Osteocyte (in vitro differentiated cells): ENCODE measurements at regions not wholly inside any gene's neighbourhood (a gene's known extent, or its start where the extent isn't known, plus 50 kb on each side); places are given as distances from the start of the nearest gene placed in this dataset.
A peak's percentile ranks its signal among the peaks of the same experiment; 100 is the strongest.
"Not testable (repeated sequence)": the region's sequence is repeated elsewhere in the genome, so short reads cannot be mapped to it uniquely, and the experiment has no call there.

Experiments
- DNase-seq: peaks from one replicate; pipeline ENCODE4 v3.0.0; 2021; ENCODE audit warnings: mixed read lengths; ENCODE audit not compliant: unreplicated experiment; ENCODE audit errors: extremely low spot score
- H3K27ac Mint-ChIP-seq: one replicate; pipeline ENCODE4 v1.8.0; 2021; ENCODE audit warnings: mild to moderate bottlenecking, mixed read lengths; ENCODE audit not compliant: unreplicated experiment
- H3K27me3 Mint-ChIP-seq: one replicate; pipeline ENCODE4 v1.8.0; 2021; ENCODE audit warnings: mixed read lengths; ENCODE audit not compliant: unreplicated experiment
- H3K36me3 Mint-ChIP-seq: one replicate; pipeline ENCODE4 v1.8.0; 2021; ENCODE audit warnings: mixed read lengths; ENCODE audit not compliant: unreplicated experiment
- H3K4me1 Mint-ChIP-seq: one replicate; pipeline ENCODE4 v1.8.0; 2021; ENCODE audit warnings: mixed read lengths; ENCODE audit not compliant: unreplicated experiment
- H3K4me3 Mint-ChIP-seq: one replicate; pipeline ENCODE4 v1.8.0; 2021; ENCODE audit warnings: mild to moderate bottlenecking, moderate library complexity, mixed read lengths; ENCODE audit not compliant: unreplicated experiment
- H3K9me3 Mint-ChIP-seq: one replicate; pipeline ENCODE4 v1.8.0; 2021; ENCODE audit warnings: mixed read lengths; ENCODE audit not compliant: unreplicated experiment
- TF ChIP-seq, protein P1 (sequence below): fragments of 200-600 bp; sonication (generic); IDR thresholded peaks from 2 replicates; pipeline ENCODE4 v1.5.0; 2021; ENCODE audit warnings: antibody characterized with exemption, mild to moderate bottlenecking, moderate library complexity

DNA sequence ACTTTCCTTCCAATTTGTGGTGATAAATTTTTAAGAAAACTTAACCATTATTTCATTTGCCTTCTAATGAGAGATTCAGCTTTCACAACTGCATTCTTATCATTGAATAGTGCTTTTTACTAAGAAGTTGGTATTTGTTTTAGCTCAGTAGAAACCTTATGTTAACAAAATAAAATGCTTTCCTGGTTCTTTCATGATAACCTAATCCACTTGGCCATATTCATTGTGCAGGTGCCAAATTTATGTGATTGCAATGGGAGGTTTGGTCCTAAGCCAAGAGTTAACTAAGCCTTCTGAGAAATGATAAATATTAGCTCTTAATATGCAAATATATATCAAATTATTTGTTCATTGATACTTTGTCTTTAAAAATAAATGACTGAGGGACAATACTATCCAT, 141.1 kb upstream of the TLE4 start:
- H3K27ac Mint-ChIP-seq, result no peak overlapping the region
- DNase-seq, result no peak
- H3K4me3 Mint-ChIP-seq, result no peak overlapping the region
- H3K4me1 Mint-ChIP-seq, result peaks cover 11% of the 10 kb centered on the region
- peaks cover 4% of the 10 kb centered on the region for H3K36me3 Mint-ChIP-seq
- H3K27me3 Mint-ChIP-seq, result no peaks in the 10 kb centered on the region
- H3K9me3 Mint-ChIP-seq, result peaks cover 9% of the 10 kb centered on the region
- TF ChIP-seq, protein P1, sequence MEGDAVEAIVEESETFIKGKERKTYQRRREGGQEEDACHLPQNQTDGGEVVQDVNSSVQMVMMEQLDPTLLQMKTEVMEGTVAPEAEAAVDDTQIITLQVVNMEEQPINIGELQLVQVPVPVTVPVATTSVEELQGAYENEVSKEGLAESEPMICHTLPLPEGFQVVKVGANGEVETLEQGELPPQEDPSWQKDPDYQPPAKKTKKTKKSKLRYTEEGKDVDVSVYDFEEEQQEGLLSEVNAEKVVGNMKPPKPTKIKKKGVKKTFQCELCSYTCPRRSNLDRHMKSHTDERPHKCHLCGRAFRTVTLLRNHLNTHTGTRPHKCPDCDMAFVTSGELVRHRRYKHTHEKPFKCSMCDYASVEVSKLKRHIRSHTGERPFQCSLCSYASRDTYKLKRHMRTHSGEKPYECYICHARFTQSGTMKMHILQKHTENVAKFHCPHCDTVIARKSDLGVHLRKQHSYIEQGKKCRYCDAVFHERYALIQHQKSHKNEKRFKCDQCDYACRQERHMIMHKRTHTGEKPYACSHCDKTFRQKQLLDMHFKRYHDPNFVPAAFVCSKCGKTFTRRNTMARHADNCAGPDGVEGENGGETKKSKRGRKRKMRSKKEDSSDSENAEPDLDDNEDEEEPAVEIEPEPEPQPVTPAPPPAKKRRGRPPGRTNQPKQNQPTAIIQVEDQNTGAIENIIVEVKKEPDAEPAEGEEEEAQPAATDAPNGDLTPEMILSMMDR, result no peak

DNA sequence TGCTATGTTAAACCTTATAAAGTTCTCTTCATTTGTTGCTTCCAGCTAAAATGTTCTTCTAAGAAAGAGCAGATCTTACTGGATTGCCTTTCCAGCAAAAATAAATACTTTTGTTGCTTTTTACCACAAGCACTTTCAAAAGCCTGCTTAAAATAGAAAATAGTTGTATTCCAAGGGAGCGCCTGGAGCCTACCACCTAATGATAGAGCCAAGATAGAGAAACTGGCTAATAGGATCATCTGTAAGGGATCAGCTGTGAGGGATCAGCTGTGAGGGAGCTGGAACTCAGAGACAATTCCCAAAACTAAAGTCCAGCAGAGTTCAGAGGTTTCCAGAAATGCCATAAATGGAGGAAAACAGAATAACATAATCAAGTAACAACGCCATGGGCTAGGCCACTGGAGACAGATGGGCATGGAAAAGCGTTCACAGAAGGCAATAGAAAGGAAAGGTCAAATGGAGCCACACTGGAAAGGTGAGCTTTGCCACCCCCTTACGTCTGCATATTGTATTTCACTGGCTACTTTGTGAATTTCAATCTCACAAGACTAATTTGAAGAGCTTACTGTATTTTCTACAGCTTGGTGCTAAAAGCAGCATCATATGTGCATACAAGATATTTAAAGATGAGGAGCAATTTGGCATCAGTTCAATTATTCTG, 140.6 kb upstream of the TLE4 start:
- H3K4me1 Mint-ChIP-seq, result peaks cover 11% of the 10 kb centered on the region
- DNase-seq, result no peak
- H3K27ac Mint-ChIP-seq, result no peak overlapping the region
- H3K27me3 Mint-ChIP-seq, result no peaks in the 10 kb centered on the region
- H3K36me3 Mint-ChIP-seq, result peaks cover under 1% of the 10 kb centered on the region
- no peak overlapping the region for H3K4me3 Mint-ChIP-seq
- TF ChIP-seq, protein P1, result no peak
- H3K9me3 Mint-ChIP-seq, result peaks cover 4% of the 10 kb centered on the region

DNA sequence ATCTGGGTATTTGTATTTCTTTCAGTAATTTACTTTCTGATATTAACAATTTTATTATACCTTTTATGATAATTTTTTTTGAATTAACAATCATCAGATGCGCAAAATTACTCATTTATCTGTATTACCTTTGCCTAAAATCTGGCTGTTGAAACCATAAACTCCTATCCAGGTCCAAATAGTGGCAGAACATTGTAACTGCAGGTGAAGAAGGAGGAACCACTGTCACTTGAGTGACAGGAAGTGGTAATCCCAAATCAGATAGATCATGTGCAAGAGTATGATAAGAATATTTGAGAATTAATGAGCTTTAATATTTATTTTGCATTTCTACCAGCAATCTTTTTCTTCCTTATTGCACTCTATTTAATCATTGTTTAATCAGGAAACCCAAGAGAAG, 139.3 kb upstream of the TLE4 start:
- DNase-seq, result no peak
- Mint-ChIP-seq H3K27ac (no peak overlapping the region), H3K4me3 (no peak overlapping the region), H3K27me3 (no peaks in the 10 kb centered on the region), H3K36me3 (no peaks in the 10 kb centered on the region), H3K9me3 (no peaks in the 10 kb centered on the region), H3K4me1 (peaks cover 11% of the 10 kb centered on the region)
- TF ChIP-seq, protein P1, result no peak

DNA sequence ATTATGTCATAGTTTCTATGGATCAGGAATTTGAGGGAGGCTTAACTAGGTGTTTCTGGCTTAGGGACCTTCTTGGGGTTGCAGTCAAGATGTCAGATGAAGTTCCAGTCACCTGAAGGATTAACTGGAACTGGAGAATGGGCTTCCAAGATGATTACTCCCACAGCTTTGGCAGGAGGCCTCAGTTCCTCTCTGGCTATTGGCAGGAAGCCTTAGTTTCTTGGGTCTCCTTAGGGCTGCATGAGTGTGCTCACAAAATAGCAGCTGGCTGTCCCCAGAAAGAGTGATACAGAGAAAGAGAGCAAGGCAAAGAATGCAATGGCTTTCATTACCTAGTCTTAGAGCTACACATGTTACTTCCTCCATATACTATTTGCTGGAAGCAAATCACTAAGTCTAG, 138.1 kb upstream of the TLE4 start:
- H3K4me1 Mint-ChIP-seq, result peaks cover 8% of the 10 kb centered on the region
- H3K27me3 Mint-ChIP-seq, result no peaks in the 10 kb centered on the region
- no peaks in the 10 kb centered on the region for H3K9me3 Mint-ChIP-seq
- TF ChIP-seq, protein P1, result no peak
- DNase-seq, result no peak
- no peak overlapping the region for H3K27ac Mint-ChIP-seq
- H3K4me3 Mint-ChIP-seq, result no peak overlapping the region
- H3K36me3 Mint-ChIP-seq, result no peaks in the 10 kb centered on the region

DNA sequence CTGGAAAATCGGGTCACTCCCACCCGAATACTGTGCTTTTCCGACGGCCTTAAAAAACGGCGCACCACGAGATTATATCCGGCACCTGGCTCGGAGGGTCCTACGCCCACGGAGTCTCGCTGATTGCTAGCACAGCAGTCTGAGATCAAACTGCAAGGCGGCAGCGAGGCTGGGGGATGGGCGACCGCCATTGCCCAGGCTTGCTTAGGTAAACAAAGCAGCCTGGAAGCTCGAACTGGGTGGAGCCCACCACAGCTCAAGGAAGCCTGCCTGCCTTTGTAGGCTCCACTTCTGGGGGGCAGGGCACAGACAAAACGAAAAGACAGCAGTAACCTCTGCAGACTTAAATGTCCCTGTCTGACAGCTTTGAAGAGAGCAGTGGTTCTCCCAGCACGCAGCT, 132.5 kb upstream of the TLE4 start:
- not testable (repeated sequence) for H3K27me3 Mint-ChIP-seq, H3K27ac Mint-ChIP-seq, DNase-seq, H3K4me1 Mint-ChIP-seq, H3K36me3 Mint-ChIP-seq, H3K9me3 Mint-ChIP-seq
- peak overlapping the region; percentile 57 for H3K4me3 Mint-ChIP-seq
